NCI-H82 treated with DMSO at 0.1 percent for 48 hours (cell line): ENCODE measurements at regions not wholly inside any gene's neighbourhood (a gene's known extent, or its start where the extent isn't known, plus 50 kb on each side); places are given as distances from the start of the nearest gene placed in this dataset.

Experiments
- DNase-seq: peaks from one replicate; lab custom pipeline; 2025; ENCODE audit not compliant: unreplicated experiment; lab: John Stamatoyannopoulos, UW

DNA sequence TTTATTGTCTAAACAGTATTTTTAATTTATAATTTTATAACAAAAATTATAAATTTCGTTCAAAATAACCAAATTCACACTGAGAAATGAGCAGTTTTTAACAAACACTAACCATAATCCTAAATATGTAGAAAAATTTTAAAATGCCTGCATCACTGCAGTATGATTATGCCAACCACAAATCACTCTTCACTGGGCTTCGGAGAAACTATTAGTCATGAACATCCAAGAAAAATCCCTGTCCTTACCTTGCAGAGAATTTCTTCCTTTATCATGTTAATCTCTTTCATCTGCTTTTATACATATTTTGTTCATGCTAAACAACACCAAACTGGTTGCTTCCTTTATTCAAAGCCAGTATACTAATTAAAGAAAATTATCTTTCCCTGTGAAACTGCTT is 511.0 kb upstream of the ALCAM start:
- DNase-seq: no peak

DNA sequence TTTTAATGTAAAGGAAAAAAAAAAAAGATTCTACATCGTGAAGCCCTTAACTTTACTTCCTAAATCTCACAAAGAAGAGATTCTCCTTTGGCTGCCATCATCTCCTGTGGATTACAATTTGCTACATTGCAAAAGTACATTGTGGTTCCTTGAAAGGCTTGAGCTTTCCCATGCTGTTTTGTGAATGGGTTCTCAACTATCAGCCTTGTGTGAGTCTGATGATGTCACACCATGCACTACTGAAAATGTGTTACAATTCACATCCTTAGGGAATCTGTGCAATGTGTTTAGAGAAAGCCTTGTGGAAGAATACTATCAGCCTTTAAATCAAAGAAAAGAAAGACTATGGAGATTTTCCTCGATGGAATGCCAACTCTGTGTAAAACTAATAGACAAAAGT is 510.0 kb upstream of the ALCAM start:
- DNase-seq: no peak

DNA sequence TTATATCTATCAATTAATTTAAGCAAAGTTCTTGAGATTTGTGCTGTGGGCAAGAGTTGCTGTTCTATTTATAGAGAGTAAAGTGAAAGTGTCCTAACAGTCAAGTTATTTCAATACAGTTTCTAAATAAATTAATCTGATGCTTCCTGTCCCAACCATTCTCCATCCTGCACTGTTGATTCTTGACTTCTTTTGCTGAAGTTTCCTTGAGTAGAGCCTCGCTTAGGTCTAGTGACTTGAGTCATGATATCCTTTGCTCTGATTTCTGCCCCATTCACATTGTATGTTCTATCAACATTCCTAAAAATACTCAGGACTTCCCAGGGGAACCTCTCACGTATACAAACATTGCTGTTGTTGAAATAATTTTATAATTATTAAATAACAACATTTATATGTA is 498.4 kb upstream of the ALCAM start:
- DNase-seq: no peak

DNA sequence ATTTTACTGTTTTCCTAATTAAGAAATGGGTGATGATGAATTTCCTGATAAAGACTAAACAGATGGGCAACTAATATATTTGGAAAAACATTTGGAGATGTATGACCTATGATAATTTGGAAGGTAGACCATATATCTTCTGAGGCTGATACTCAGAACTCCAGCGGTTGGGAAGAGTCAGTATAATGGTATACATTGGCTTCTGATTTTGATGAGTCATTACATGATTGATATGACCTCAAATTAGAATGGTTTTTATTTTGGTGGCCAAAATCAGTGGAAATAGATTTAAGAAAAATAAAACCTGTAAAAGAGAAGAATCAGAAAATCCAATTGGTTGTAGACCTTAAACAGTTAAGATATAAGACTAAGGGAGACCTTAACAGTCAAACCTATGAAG is 496.4 kb upstream of the ALCAM start:
- DNase-seq: no peak

DNA sequence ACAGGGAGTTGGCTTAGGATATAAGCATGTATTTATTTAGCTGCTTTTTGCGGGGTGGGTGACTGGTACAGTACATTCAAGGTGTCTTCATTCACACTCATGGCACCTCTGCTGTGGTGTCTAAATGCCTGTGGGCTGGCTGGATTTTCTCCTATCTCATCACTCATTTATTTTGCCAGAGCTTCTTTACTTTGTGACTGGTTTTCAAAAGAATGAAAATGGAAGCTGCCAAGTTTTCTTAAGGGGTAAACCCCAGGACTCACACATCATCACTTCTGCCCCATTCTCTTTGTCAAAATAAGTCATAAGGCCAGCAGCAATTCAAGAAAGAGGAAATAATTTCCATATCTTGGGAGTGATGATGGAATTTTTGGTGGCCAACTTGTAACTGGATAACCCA is 493.4 kb upstream of the ALCAM start:
- no peak for DNase-seq

DNA sequence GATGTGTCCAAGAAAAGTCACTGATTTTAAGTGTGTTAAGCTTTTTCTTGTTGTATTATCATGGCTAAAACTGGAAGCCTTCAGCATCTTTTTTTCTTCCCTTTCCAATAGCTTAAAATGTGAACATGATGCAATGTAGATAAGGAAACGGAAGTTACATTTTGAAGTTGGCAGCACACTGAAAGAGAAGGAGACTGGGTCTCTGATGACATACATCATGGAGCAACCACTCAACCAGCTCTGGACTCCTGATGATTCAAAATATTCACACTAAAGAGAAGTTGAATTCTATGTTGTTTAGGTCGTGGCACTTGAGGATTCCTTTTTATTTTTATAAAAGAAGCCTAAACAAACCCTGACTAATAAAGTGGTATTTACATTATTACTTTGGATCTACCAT is 488.3 kb upstream of the ALCAM start:
- no peak for DNase-seq

DNA sequence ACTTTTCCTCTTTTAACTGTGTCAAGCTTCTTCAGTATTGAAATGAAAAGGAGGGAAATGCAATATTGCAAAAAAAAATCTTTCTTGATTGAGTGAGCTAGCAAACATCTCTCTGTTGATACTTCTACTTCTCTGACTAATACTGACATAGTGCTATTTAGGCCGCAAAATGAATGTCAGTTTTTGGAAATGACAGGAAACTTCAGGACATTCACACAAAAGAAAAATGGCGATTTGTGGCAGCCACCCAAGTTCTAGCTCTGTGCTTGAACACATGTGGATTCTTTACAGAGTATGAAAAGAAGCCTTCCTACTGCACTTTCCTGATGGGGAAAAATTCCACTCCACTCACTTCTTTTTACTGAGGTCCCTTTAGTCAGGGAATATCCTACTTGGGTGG is 486.8 kb upstream of the ALCAM start:
- DNase-seq: no peak

DNA sequence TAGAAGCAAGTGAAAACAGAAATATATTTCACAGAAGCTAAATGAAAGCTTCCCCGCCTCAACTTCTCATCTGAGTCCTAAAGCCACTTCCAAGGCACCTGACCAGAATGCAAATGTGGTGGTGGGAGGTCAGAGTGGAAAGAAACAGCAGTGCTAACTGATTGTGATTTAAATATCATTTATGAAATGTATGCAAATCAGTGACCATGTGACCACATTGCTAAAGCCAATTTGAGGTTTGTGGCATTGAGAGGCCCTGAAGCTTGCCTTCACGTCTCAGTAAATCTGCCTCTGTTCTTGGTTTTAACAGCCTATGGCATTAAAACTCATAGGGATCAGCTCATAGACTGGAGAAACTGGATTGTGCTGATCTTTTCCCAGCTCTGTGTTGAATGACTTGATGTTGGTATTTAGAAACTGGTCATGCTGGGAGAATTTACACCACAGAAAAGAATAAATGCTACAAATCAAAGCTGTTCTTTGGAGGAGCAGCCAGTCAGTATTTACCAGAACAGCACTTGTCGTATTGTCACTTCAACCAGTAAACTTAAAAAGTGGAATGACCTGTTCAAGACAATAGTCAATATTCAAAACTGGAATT is 481.4 kb upstream of the ALCAM start:
- no peak for DNase-seq

DNA sequence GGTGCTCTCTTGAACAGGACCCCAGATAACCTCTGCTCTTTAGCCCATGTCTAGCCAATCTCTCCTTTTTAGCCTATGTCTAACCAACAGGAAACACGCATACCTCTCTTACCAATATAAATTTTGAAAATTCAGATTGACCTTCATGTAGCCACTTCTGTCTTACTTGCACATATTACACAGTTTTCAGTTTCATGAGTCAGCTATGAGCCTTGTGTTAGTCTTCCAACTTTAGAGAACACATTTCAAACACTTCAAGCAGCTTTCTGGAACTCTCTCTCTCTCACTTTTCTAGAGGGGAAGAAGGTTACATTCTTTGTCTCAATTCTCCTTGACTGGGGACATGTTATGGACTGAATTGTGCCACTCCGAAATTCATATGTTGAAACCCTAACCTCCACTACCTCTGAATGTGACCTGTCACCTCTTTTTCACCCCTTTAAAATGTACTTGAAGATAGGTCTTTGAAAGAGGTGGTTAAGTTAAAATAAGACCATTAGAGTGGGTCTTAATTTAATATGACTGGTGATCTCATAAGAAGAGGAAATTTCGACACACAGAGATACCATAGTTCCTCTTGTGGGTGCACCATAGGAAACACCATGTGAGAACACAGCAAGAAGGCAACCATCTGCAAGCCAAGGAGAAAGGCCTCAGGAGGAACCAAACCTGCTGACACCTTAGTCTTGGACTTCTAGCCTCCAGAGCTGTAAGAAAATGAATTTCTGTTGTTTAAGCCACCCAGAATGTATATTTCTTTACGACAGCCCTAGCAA is 480.3 kb upstream of the ALCAM start:
- DNase-seq: no peak

DNA sequence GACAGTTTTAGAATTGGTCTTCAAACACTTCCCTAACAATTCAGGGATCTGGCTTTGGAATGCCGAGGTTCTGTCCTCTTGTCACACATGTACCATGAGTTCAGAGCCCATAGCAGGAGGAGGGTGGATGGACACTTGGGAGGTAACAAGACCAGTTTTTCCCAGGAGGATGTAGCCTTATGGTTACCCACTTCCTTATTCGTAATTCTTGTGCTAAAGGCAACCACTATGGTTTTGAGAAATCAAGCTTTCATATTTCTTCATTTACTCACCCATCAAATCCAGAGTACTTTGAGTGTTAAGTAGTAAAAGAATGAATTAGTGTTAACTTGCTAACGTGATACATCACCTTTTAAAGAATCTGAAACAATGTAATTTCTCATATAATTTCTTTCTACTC is 479.6 kb upstream of the ALCAM start:
- DNase-seq: no peak

DNA sequence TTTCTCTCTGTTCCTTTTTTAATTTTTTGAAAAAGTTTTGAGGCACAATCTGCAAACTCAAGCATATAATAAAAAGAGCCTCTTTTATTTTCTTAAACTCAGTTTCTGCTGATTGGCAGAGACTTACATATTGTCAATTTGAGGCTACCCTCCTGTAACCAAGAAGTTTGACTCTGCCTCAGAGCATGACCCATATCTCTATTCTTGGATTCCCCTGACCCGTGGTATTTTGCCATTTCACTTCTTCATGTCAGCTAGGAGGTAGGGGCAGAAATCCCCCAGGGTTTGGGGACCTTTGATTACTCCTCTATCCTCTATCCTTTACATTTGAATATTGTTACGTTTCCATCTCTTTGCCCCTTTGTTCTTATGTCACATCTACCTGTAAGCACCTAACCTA is 479.1 kb upstream of the ALCAM start:
- no peak for DNase-seq

DNA sequence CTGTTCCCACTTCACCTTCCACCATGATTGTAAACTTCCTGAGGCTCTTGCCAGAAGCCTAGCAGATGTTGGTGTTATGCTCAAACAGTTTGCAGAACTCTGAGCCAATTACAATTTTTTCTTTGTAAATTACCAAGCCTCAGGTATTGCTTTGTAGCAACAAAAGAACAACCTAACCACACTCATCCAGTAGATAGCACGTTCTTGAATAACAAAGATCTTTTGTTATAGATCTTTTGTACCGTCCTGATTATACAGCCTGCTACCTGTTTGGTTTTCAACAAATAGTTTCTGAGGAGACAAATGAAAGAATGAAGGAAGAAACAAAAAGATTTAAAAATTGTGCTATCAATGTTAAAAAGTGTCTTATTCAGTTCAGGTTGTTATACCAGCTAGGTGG is 474.7 kb upstream of the ALCAM start:
- DNase-seq: no peak

DNA sequence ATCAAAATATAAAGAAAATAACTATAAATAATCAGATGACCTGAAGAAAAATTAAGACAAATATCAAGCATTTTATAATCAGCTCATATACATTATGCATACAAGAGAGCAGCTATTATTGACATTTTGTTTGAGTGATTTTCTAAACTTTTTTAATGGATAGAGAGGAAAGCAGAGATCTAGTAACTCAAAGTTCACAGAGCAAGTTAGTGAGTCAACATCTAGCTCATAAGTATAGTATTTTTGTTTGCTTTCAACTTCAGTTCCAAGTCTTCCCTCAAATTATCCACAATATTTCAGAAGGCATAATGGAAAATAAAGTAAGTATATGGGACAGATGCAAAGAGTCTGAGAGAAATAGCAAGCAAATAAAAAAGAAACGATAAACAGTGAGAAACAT is 470.1 kb upstream of the ALCAM start:
- no peak for DNase-seq

DNA sequence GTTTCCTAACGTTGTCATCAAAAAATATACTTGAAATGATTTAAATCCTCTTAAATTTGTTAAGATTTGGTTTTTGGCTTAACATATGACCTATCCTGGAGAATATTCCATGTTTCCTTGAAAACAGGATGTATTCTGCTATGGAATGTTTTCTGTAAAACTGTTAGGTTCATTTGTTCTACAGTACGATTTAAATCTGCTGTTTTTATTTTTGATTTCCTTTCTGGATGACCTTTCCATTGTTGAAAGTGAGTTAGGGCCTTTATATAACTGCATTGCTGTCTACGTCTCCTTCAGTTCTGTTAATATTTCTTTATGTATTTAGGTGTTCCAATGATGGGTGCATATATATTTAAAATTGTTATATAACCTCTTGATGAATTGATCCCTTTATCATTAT is 465.3 kb upstream of the ALCAM start:
- no peak for DNase-seq

DNA sequence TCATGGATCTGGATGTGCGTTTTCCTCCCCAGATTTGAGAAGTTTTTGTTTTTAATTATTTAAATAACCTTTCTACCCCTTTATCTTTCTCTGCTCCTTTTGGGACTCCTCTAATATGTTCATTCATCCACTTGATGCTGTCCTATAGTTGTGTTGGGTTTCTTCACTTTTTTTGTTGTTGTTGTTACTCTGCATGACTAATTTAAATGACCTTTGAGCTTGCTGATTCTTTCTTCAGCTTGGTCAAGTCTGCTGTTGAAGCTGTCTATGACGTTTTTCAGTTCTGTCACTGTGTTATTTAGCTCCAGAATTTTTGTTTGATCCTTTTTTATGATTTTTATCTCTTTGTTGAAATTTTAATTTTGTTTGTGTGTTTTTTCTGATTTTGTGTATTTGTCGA is 463.6 kb upstream of the ALCAM start:
- no peak for DNase-seq

DNA sequence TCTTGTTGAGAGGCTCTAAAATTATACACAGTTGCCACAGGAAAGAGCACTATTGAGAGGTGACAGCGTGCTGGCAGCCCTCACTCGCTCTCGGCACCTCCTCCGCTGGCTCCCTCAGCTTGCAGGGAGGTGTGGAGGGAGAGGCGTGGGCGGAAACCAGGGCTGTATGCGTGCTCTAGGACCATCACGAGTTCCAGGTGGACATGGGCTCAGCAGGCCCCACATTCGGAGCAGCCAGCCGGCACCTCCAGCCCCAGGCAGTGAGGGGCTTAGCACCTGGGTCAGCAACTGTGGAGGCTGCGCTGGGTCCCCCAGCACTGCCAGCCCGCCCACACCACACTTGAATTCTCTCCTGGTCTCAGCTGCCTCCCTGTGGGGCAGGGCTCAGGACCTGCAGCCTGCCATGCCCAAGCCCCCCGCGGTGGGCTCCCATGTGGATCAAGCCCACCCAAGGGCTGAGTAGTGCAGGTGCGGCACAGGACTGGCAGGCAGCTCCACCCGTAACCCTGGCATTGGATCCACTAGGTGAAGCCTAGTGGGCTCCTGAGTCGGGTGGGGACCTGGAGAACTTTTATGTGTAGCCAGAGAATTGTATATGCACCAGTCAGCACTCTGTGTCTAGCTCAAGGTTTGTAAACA is 460.6 kb upstream of the ALCAM start:
- no peak for DNase-seq

DNA sequence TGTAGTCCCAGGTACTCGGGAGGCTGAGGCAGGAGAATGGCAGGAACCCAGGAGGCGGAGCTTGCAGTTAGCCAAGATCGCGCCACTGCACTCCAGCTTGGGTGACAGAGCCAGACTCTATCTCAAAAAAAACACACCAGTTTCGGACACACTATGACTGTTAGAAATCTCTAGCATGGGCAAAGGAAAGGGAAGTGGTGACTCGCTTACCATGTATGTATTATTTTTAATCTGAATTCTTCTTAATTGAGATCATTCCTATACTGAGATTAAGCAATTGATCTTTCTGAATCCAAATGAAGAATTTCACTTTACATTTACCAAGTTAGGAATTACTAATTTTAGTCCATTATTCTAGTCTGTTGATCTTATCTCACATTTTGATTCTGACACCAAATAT is 459.2 kb upstream of the ALCAM start:
- no peak for DNase-seq

DNA sequence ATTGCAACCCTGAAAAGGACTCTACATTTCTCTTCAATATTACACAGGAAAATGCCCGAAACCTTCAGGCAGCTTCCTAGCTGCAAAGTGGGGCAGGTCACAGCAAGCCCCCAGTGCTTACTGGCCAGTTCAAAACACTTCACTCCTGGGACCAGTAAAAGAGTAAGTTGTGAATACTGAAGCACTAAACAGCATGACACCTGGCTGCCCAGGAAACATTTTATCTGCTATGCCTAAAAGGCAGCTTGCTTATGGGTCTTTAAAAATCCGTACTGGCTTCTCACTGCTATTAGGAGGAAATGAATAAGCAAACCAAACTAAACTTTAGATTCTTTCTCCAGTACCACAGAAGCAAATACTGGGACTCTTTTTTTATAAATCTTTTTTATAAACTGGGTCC is 457.9 kb upstream of the ALCAM start:
- no peak for DNase-seq

DNA sequence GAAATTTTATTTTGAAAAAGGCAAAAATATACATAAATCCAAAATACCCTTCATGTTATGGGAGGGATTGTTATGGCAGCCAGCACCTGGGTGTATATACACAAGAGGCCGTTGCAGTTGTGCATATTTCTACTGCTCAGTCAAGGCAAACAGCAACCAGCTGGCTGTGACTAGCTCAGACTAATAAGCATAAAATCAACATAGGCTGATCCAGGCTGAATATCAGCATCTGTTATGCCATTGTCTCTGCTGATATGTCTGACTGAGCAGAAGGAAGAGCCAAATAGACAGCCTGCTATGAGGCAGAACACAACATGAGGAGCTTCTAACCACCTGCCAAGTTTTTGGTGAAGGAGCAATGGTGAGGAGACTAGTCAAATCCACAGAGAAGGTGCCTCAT is 457.5 kb upstream of the ALCAM start:
- peak; percentile 39 for DNase-seq

DNA sequence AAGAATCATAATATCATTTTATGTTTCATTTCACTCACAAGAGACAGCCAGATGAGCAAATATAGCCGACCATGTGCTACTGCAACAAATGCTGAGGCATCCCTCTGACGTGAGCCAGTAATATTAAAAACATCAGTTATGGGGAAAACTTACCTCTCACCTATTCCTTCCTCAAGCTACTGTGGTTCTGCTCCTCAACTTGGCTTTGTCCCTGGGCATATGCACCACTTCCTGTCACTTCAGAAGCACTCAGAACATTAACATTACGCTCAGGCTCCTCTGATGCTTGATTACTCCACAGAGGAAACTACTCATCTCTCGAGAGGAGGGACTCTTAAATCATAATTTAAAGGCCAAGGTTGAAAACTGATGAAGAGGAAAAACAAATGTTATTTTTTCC is 457.0 kb upstream of the ALCAM start:
- no peak for DNase-seq

DNA sequence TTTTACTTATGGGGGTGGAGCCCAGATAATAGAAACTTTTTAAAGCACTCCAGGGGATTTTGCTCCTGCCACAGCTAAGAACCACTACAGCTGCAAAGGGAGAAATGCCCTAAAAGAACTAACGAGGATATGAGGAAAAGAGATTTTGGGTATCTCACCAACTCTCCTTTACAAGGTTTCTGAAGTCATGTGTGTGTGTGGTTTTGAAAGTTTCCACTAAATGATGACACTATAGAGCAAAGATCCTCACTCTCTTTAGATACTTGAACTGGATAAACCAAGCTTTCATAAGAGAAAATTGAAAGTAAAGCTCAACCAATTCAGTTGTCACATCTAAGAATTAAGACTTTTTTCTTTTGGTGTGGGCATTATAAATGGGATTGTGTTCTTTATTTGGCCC is 455.3 kb upstream of the ALCAM start:
- no peak for DNase-seq

DNA sequence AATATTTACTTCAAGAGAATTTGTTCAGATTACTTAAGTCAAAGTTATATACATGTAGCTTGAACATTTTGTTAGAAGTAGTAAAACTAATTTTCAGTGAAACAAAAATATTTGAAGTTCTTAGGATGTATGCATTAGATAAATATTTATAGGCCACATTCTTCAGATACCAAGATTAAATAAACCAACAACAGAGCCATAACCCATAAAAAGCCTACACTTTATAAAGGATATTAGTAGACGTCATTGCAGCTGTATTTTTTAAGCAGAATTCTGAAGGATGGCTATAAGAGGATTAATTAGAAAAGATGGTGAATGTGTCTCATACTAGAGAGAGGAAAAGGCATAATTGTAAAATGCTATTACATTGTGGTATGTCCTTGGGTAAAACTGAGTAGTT is 449.7 kb upstream of the ALCAM start:
- no peak for DNase-seq

DNA sequence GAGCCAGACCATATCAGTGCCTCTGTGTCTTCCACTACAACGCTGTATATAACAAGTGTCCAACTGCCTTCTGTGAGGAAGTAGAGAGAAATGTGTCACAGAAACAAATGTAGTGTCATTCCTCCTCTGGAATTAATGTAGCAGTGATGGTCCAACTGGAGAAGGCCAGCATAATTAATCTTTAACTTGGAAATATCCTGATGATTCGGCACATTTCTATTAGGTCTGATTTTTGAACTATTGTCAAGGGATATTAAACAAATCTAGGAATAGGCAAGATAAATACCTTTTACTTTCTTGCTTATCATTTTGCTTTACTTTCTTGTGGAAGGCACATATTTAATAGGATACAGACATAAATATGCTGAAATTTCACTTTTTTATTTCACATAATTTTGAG is 446.2 kb upstream of the ALCAM start:
- no peak for DNase-seq
